HT-29 (cell line): ENCODE measurements at regions not wholly inside any gene's neighbourhood (a gene's known extent, or its start where the extent isn't known, plus 50 kb on each side); places are given as distances from the start of the nearest gene placed in this dataset.
"Not testable (repeated sequence)": the region's sequence is repeated elsewhere in the genome, so short reads cannot be mapped to it uniquely, and the experiment has no call there.

Experiments
- DNase-seq: peaks from one replicate; pipeline ENCODE4 v3.0.0-alpha.2; 2015; ENCODE audit warnings: low spot score

GRCh38 chr5:116859666-116860320 lies 285.2 kb upstream of the SEMA6A start:
- DNase-seq, result no peak

DNA sequence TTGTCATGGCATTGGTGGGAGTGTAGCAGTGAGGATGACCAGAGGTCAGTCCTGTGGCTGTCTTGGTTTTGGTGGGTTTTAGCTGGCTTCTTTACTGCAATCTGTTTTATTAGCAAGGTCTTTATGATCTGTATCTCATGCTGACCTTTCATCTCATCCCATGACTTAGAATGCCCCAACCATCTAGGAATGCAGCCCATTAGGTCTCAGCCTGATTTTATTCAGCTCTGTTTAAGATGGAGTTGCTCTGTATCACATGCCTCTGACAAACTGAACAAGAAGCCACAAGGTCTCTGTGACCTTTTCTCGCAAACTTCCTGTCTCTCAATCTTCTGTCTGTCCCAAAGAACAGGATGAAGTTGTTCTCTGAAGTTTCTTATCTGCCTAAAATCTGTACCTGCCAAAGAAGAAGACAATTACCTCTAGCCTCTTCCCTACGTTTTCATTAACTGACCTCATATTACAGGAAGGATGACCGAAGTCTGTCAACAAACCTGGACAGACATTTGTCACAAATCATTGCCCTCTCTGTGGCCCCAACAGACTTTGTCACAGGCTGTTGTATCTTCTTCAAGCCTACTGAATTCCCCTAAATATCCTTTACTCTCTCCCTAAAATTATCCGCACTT lies 284.2 kb upstream of the SEMA6A start:
- DNase-seq, result no peak

DNA sequence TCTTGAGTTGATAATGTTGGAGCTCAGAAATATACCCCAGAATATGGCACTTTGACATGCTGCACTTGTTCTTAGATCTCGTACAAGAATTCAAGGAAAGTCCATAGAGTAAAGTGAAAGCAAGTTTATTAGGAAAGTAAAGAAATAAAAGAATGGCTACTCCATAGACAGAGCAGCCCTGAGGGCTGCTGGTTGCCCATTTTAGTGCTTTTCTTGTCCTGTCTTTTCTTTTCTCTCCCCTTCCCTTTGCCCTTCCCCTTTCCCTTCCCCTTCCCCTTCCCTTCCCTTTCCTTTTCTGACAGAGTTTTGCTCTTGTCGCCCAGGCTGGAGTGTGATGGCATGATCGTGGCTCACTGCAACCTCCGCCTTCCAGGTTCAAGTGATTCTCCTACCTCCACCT lies 283.4 kb upstream of the SEMA6A start:
- not testable (repeated sequence) for DNase-seq

DNA sequence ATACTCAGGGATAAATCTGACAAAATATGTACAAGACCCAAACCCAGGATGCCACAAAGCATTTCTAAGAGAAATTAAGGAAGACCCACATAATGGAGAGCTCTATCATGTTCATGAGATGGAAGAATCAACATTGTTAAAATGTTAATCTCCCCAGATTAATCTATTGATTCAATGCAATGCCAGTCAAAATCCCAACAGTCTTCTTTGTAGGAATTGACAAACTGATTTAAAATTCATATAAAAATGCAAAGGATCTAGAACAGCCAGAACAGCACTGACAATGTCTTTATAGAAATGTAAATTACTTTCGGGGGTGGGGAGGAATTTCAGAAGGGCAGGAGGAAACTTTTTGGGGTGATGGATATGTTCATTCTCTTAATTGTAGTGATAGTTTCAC lies 281.6 kb upstream of the SEMA6A start:
- no peak for DNase-seq

GRCh38 chr5:116853992-116854391 lies 279.4 kb upstream of the SEMA6A start:
- DNase-seq, result no peak

DNA sequence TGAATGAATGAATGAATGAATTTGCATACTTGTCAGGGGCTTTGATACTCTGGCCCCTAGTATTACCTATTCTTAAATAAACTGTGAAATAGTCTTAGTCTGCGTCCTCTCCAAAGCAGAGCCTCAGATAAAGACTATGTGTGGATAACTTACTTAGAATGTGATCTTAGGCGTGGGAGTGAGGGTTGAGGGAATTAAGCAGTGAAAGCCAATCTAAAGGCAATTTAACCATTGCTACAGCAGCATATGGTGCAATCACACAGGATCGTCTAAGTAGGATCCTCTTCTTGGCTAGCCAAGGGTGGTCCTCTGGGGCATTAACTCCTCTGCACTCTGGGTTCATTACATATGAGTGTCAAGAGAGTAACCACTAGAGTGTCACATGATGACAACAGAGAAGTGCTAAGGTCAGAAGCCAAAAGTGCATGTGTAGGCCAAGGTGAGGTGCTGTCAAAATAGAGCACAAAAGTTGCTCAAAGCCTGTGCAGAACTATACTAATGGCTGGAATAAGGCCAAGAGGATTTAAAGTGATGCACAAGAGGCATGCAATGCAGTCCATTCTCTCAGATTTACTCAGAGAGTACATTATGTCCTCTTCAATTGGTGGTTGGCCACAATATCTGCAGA lies 274.4 kb upstream of the SEMA6A start:
- DNase-seq, result no peak

- DNase-seq, result no peak
Observed at GRCh38 chr5:116847960-116848359, 273.3 kb upstream of the SEMA6A start.

DNA sequence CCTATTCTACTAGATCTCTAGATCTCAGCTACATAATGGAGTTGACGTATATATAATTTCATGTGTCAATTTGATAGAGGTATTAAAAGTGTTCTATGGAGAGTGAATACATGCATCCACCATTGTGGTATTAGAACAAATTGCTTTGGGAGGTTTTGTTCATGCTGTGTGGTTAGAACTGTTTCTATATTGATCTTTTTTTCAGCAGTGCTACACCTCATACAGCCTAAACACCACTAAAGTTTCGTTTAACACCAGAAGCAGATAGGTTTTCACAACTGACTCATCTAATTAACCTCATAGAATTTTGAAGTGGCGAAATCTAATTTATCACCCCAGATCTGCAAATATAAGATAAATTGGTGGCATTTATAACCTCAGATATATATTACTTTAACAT lies 269.4 kb upstream of the SEMA6A start:
- DNase-seq, result no peak

DNA sequence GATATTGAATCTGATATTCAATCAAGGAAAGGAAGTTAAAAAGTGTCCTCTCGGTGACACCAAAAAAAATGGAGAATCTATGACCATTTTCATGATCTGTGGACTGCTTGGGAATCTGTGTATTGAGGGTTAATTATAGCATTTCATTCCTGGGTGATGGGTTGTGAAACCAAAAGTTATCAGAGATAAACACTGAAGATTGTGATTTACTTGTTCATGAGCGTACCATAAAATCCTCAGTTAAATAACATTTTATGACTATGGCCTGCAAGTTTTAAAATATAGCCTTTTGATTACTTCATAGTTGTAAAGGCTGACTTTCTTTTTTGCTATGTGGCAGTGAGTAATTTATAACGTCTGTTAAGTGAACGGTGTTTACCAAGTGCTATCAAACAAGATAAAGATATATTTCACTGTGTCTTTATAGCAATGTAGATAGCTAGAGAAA lies 267.9 kb upstream of the SEMA6A start:
- no peak for DNase-seq

- no peak for DNase-seq
Observed at GRCh38 chr5:116841734-116842133, 267.1 kb upstream of the SEMA6A start.

GRCh38 chr5:116838011-116838536 lies 263.5 kb upstream of the SEMA6A start:
- no peak for DNase-seq

DNA sequence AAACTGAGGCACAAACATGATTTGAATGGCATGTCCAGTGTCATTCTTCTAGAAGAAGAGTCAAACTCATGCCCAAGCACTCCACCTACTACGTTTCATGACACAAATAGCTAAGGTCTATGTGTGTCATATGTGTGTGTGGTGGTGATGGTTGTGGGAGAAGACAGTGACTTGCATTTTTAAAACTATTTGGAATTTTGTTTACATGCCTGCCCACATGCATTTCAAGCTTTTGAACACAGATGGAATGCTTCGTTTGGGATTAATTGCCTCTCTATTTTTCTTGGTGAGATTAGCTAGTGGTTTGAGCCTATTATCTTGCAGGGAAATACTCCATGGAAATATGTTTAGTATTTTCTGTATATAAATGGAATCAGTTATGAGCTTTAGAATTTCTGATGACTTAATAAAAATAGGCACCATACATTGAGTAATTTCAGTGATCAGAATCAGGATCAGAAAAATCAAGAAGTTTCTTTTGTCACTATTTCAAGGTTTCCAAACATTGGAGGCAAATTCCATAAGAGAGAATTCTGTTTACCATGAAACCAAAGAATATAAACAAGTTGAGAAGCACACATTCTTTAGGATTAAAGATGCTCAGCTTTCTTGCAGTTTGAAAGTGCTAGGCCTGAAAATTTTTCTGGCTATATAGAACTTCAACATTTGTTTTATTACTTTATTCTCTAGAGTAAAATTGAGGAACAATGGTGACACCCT lies 260.3 kb upstream of the SEMA6A start:
- no peak for DNase-seq

DNA sequence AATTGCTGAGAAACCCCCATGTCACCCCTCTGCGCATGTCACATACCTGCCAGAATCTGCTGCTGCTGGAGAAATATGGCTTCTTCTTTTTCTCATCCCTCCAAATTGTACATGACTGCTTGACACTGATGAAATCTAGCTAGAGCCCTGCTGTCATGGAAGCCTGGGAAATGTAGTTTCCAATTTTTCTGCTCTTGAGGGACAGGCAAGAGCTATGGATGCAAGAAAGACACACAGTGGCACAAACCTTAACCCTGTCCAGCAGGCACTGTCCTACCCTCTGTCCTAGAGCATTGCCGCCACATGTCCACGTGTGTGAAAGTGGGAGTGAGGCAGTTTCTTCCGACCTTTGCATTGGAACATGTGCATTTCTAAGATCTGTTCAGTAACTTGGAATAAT lies 255.5 kb upstream of the SEMA6A start:
- DNase-seq, result no peak

DNA sequence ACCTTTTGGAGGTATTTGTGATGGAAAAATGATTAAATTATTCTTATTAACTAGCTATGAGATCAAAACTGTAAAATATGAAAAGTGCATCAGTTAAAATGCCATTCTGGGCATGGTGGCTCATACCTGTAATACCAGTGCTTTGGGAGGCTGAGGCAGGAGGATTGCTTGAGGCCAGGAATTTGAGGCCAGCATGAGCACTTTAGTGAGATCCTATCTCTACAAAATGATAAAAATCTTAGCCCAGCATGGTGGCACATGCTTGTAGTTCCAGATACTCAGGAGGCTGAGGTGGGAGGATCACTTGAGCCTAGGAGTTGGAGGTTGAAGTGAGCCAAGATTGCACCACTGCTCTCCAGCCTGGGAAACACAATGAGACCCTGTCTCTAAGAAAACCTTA lies 252.5 kb upstream of the SEMA6A start:
- no peak for DNase-seq

- no peak for DNase-seq
Observed at GRCh38 chr5:116825486-116825885, 250.9 kb upstream of the SEMA6A start.

- no peak for DNase-seq
Observed at GRCh38 chr5:116824751-116825438, 250.3 kb upstream of the SEMA6A start.

- DNase-seq, result no peak
Observed at GRCh38 chr5:116814626-116815385, 240.2 kb upstream of the SEMA6A start.

- no peak for DNase-seq
Observed at GRCh38 chr5:116813906-116814305, 239.3 kb upstream of the SEMA6A start.

DNA sequence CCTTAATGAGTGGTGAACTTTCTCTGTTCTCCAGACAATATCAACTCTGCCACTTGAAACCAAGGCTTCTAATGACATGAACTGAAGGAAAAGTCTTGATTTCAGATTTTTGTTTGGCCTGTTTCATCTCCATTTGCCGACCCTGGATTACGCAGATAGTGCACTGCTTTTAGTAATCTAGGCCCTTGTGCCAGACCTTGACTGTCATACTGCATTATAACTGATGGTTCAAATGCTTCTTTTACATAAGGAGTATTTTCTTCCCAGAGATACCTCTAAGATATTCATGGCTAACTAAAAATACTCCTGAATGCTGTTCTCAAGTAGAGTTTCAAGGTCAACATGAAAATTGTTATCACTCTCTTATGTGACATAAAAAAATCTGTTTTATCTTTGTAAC lies 238.7 kb upstream of the SEMA6A start:
- no peak for DNase-seq

DNA sequence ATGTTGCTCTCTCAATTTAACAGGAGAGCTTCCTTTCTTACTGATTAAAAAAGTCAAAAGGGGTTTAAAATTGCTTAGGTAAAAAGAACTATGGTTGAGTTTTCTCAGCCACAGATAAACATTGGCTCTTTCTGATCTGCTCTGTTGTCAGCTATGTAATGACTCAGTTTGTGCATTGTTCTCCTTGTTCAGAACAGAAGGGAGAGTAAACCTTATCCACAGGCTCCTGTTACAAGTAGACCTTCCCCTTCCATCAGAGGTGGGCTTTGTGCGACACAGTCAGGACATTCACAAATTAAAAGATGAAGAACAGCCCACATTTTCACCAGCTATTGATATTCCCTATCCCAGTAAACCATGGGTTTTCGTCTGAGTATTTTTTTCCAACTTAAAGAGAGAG lies 236.3 kb upstream of the SEMA6A start:
- no peak for DNase-seq

- DNase-seq, result no peak
Observed at GRCh38 chr5:116806836-116807235, 232.2 kb upstream of the SEMA6A start.
